ENCODE measurements at regions not wholly inside any gene's neighbourhood (a gene's known extent, or its start where the extent isn't known, plus 50 kb on each side); places are given as distances from the start of the nearest gene placed in this dataset.

DNA sequence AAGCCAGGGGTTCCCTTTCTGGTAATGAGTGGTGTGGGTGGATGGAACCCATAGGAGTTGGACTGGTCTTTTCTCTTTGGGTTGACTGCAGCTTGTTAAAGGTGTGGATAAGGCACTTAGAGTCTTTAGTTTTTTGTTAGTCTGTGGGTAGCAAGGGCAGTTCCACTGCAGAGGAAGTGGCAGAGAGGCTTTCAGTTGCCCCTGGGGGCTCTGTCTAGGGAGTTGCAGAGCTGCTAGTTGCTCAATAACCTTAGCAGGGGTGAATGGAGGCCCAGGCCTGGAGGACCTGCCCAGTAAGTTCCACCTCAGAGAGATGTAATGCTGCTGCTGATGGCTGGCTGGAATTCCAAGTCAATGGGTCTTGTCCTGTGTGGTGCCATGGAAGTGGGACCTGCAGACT is 282.6 kb upstream of the NDST4 start:
- H3K9me3 ChIP-seq, result peaks cover 22% of the 10 kb centered on the region
- TF ChIP-seq, protein P1, sequence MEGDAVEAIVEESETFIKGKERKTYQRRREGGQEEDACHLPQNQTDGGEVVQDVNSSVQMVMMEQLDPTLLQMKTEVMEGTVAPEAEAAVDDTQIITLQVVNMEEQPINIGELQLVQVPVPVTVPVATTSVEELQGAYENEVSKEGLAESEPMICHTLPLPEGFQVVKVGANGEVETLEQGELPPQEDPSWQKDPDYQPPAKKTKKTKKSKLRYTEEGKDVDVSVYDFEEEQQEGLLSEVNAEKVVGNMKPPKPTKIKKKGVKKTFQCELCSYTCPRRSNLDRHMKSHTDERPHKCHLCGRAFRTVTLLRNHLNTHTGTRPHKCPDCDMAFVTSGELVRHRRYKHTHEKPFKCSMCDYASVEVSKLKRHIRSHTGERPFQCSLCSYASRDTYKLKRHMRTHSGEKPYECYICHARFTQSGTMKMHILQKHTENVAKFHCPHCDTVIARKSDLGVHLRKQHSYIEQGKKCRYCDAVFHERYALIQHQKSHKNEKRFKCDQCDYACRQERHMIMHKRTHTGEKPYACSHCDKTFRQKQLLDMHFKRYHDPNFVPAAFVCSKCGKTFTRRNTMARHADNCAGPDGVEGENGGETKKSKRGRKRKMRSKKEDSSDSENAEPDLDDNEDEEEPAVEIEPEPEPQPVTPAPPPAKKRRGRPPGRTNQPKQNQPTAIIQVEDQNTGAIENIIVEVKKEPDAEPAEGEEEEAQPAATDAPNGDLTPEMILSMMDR (IDR thresholded peaks at IDR 0.05), result no peak
- TF ChIP-seq POLR2A (IDR thresholded peaks at IDR 0.05), result no peak
- no peak for TF ChIP-seq POLR2AphosphoS5 (IDR thresholded peaks at IDR 0.05)
- TF ChIP-seq EP300 (IDR thresholded peaks at IDR 0.05), result no peak
- no peak for DNase-seq (ENCODE audit: low spot score in 2 of 2)
- no peaks in the 10 kb centered on the region for H3K27me3 ChIP-seq
- no peak overlapping the region for H3K4me3 ChIP-seq
- H3K27ac ChIP-seq, result no peak overlapping the region
- H3K36me3 ChIP-seq, result no peaks in the 10 kb centered on the region
- H3K4me1 ChIP-seq, result no peaks in the 10 kb centered on the region

DNA sequence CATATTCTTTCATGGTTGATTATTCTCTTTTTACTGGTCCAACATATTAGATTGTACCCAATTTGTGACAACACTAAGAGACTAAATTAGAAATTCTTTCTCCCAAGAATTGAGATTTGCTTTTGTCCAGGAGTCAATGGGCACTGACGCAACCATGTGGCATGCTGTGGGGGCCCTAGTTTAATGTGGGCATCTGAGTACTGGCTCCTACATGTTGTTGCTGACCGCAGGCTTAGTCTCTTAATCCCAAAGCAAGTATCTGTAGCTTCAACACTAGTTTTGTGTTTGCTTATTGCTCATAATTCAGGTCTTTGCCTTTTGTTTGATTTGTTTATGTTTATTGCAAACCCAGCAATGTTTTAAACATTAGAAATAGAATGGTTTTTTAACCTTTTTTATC is 263.4 kb upstream of the NDST4 start:
- no peak for TF ChIP-seq POLR2AphosphoS5 (IDR thresholded peaks at IDR 0.05)
- Histone ChIP-seq H3K9me3 (no peaks in the 10 kb centered on the region), H3K4me1 (no peaks in the 10 kb centered on the region), H3K27ac (no peak overlapping the region), H3K36me3 (no peaks in the 10 kb centered on the region), H3K4me3 (no peak overlapping the region), H3K27me3 (no peaks in the 10 kb centered on the region)
- no peak for DNase-seq (ENCODE audit: low spot score in 2 of 2)
- WGBS, result 95% methylated on average over 2 of the region's 2 CpGs

DNA sequence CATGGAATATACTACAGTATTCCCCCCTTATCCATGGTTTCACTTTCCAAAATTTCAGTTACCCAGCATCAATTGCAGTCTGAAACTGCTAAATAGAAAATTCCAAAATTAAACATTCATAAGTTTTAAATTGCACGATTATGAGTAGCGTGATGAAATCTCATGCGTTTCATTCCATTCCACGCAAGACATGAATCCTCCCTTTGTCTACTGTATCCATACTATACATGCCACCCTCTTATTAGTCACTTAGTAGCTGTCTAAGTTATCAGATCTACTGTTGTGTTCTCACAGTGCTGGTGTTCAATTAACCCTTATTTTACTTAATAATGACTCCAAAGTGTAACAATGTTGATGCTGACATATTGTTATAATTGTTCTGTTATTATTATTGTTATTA is 261.2 kb upstream of the NDST4 start:
- H3K4me1 ChIP-seq, result no peaks in the 10 kb centered on the region
- TF ChIP-seq EP300 (IDR thresholded peaks at IDR 0.05), result no peak
- no peak for TF ChIP-seq POLR2AphosphoS5 (IDR thresholded peaks at IDR 0.05)
- no peak for TF ChIP-seq POLR2A (IDR thresholded peaks at IDR 0.05)
- TF ChIP-seq, protein P1 (IDR thresholded peaks at IDR 0.05), result no peak
- H3K27me3 ChIP-seq, result no peaks in the 10 kb centered on the region
- H3K4me3 ChIP-seq, result no peak overlapping the region
- no peak overlapping the region for H3K27ac ChIP-seq
- no peaks in the 10 kb centered on the region for H3K9me3 ChIP-seq
- WGBS, result 94% methylated on average over 4 of the region's 4 CpGs
- DNase-seq (ENCODE audit: low spot score in 2 of 2), result no peak
- H3K36me3 ChIP-seq, result no peaks in the 10 kb centered on the region

DNA sequence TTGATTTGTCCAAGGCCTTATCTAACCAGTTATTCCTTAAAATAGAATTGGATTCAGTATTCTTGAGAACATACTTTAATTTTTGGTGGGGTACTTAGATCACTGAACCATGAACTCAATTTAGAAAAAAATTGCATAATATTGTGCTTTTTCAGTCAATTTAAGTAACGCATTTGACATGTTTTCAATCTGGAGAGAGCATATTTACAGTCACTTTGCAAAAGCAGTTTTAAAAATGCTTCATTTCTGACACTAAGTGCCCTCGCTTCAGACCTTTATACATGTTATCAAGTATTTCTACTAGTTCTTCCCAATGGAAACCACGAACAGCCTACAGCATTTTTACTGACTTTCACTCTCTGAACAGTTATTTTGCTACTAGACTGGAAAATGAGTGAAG is 257.1 kb upstream of the NDST4 start:
- H3K36me3 ChIP-seq, result no peaks in the 10 kb centered on the region
- H3K4me3 ChIP-seq, result no peak overlapping the region
- H3K9me3 ChIP-seq, result no peaks in the 10 kb centered on the region
- no peak for DNase-seq (ENCODE audit: low spot score in 2 of 2)
- H3K4me1 ChIP-seq, result no peaks in the 10 kb centered on the region
- no peak overlapping the region for H3K27ac ChIP-seq
- WGBS, result 67% methylated on average over 3 of the region's 3 CpGs
- TF ChIP-seq, protein P1 (IDR thresholded peaks at IDR 0.05), result no peak
- TF ChIP-seq EP300 (IDR thresholded peaks at IDR 0.05) (no peak), POLR2A (IDR thresholded peaks at IDR 0.05) (no peak), POLR2AphosphoS5 (IDR thresholded peaks at IDR 0.05) (no peak)
- no peaks in the 10 kb centered on the region for H3K27me3 ChIP-seq

DNA sequence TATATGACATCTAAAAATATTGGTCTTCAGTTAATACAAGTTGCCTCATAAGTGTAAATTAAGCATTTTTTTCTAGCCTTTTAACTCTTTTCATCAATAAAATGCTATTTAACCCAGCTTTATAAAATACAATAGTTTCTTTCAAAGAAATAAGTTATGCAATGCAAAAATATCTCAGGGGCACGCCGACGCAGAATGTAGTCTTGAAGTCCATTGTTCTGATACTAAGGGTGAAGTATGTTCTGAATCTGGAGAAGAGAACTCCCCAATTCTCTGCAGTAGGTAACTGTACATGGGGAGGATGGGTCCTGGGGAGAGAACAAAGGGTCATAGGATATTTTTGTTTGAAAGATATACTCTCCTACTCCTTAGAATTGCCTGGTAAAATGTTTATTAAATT is 256.6 kb upstream of the NDST4 start:
- DNase-seq (ENCODE audit: low spot score in 2 of 2), result no peak
- 70% methylated on average over 3 of the region's 3 CpGs for WGBS
- TF ChIP-seq EP300 (IDR thresholded peaks at IDR 0.05) (no peak), POLR2AphosphoS5 (IDR thresholded peaks at IDR 0.05) (no peak), POLR2A (IDR thresholded peaks at IDR 0.05) (no peak)
- TF ChIP-seq, protein P1 (IDR thresholded peaks at IDR 0.05), result no peak
- no peaks in the 10 kb centered on the region for H3K9me3 ChIP-seq
- no peaks in the 10 kb centered on the region for H3K36me3 ChIP-seq
- no peak overlapping the region for H3K27ac ChIP-seq
- no peaks in the 10 kb centered on the region for H3K4me1 ChIP-seq
- no peaks in the 10 kb centered on the region for H3K27me3 ChIP-seq
- H3K4me3 ChIP-seq, result no peak overlapping the region

DNA sequence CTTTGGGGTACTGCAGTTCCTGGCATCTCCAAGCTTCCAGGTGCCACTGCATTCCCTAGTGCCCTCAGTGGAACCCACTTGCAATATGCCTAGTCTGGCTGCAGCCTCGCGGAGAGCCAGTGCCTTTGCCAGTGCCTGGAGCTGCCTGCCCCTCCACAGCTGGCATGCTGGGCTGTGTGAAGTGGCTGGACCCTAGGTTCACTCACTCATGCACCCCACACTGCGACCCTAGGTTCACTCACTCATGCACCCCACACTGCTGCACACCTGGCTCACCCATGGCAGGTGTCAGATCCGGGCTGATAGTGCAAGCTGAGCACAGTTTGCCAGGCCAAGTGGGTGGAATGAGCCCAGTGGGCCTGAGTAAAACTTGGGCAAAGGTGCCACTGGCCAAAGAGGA is 253.0 kb upstream of the NDST4 start:
- TF ChIP-seq EP300 (IDR thresholded peaks at IDR 0.05) (no peak), POLR2A (IDR thresholded peaks at IDR 0.05) (no peak), POLR2AphosphoS5 (IDR thresholded peaks at IDR 0.05) (no peak)
- TF ChIP-seq, protein P1 (IDR thresholded peaks at IDR 0.05), result no peak
- WGBS, result 88% methylated on average over 4 of the region's 4 CpGs
- Histone ChIP-seq H3K27me3 (no peaks in the 10 kb centered on the region), H3K4me3 (no peak overlapping the region), H3K36me3 (no peaks in the 10 kb centered on the region), H3K9me3 (no peaks in the 10 kb centered on the region), H3K4me1 (no peaks in the 10 kb centered on the region), H3K27ac (no peak overlapping the region)
- no peak for DNase-seq (ENCODE audit: low spot score in 2 of 2)

Data from suprapubic skin (tissue), 4 donors.